ENCODE measurements at regions not wholly inside any gene's neighbourhood (a gene's known extent, or its start where the extent isn't known, plus 50 kb on each side); places are given as distances from the start of the nearest gene placed in this dataset.

DNA sequence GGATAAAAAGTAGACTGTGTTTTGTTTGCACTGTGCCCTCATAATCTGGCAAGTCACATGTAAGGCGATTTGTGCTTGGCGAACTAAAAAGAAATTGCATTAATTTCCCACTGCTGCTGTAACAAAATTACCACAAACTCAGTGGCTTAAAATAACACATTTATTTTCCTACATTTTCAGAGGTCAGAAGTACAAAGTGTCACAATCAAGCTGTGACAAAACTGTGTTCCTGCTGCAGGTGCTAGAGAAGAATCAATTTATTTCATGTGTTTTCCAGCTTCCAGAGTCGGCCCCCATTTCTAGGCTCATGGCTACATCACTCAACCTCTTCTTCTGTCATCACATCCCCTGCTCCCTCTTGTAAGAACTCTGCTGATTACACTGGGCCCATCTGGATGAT, 158.6 kb upstream of the UFM1 start:
- no peak overlapping the region for H3K27ac ChIP-seq
- TF ChIP-seq CTCF (conservative IDR thresholded peaks at IDR 0.05) (no peak), ZFX (IDR thresholded peaks at IDR 0.05) (no peak)

DNA sequence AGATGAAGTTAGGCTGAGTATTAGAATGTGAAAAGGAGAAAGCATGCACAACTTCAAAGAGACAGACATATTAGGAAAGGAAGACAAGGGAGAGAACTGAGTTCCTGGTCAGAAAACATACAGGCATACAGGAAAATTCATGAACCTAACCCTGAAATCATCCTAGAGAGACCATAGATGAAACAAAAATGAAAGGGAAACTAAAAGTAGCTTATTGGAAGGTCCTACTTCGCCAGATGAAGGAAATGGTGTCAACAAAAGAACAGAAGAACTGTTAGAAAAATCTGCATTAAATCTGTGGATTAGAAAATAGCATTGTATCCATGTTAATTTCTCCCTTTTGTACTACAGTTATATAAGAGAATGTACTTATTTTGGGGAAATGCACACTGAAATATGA, 169.0 kb upstream of the UFM1 start:
- TF ChIP-seq ZFX (IDR thresholded peaks at IDR 0.05) (no peak), CTCF (conservative IDR thresholded peaks at IDR 0.05) (no peak)
- no peak overlapping the region for H3K27ac ChIP-seq

DNA sequence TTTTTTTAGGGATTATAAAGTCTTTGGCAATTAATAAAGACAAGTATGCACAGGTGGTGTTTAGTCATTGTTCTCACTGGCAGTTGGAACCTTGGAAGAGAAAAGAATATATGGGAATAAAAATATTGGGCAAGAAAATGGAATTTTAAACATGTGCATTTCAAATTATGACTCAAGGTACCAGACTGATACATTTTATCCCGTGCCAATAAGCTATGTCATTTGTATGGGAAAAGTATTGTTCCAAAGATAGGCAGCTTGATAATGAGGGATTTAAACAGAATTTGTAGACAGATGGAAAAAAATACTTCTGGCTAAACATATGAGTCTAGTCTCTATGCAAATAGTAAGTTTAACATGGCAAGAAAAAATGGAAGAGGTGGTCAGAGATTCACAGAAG, 169.5 kb upstream of the UFM1 start:
- TF ChIP-seq ZFX (IDR thresholded peaks at IDR 0.05) (no peak), CTCF (conservative IDR thresholded peaks at IDR 0.05) (no peak)
- no peak overlapping the region for H3K27ac ChIP-seq

DNA sequence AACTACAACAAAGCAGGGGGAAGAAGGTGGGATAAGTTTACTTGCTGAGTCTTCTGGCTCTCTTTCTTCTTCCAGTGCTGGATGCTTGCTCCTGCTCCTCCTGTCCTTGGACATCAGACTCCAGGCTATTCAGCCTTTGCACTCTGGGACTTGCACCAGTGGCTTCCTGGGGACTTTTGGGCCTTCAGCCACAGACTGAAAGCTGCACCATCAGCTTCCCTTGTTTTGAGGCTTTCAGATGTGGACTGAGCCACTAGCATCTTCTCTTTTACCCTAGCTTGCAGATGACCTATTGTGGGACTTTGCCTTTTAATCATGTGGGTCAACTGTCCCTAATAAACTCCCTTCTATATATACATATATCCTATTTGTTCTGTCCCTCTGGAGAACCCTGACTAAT, 173.0 kb upstream of the UFM1 start:
- no peak overlapping the region for H3K27ac ChIP-seq

GRCh38 chr13:38173403-38173802, 176.2 kb upstream of the UFM1 start:
- no peak overlapping the region for H3K27ac ChIP-seq
- TF ChIP-seq CTCF (conservative IDR thresholded peaks at IDR 0.05): no peak
- TF ChIP-seq ZFX (IDR thresholded peaks at IDR 0.05): no peak

More for the DNA sequence above, 173.0 kb upstream of the UFM1 start:
- TF ChIP-seq CTCF (conservative IDR thresholded peaks at IDR 0.05): no peak

- H3K27ac ChIP-seq: no peak overlapping the region
- TF ChIP-seq CTCF (conservative IDR thresholded peaks at IDR 0.05): no peak
- TF ChIP-seq ZFX (IDR thresholded peaks at IDR 0.05): no peak
Measured at GRCh38 chr13:38167164-38167822, 182.4 kb upstream of the UFM1 start.

- H3K27ac ChIP-seq: no peak overlapping the region
- TF ChIP-seq ZFX (IDR thresholded peaks at IDR 0.05): no peak
- TF ChIP-seq CTCF (conservative IDR thresholded peaks at IDR 0.05): no peak
Measured at GRCh38 chr13:38166116-38166515, 183.5 kb upstream of the UFM1 start.
